Loucy (cell line): ENCODE measurements at regions not wholly inside any gene's neighbourhood (a gene's known extent, or its start where the extent isn't known, plus 50 kb on each side); places are given as distances from the start of the nearest gene placed in this dataset.

Experiments
- EZH2phosphoT487 ChIP-seq: fragments of 200-600 bp; IDR thresholded peaks from 2 replicates; pipeline ENCODE4 v1.6.1; 2018; ENCODE audit warnings: antibody characterized with exemption, mild to moderate bottlenecking, moderate library complexity, borderline replicate concordance
- TF ChIP-seq, protein P1 (sequence below): fragments of 200-600 bp; sonication (generic); conservative IDR thresholded peaks from 2 replicates; pipeline ENCODE4 v1.5.1; 2014; ENCODE audit warnings: mild to moderate bottlenecking, antibody characterized with exemption, low read length

DNA sequence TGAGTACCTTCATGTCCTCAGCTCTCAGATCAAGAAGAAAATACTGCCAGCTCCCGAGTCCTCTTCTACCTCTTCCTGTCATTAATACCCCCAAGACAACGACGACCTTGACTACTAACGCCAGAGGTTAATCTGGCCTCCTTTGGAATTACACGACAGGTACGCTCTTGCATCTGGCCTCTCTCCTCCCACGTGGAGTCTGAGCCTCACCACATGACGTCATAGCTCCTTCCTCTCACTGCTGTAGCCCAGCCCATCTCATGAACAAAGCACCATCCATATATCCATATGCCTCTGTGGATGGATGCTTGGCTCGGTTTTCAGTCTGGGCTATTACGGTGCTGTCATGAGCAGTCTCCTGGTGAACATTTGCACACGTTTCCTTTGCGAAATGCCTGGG lies 110.2 kb upstream of the TNRC6C start:
- TF ChIP-seq, protein P1, sequence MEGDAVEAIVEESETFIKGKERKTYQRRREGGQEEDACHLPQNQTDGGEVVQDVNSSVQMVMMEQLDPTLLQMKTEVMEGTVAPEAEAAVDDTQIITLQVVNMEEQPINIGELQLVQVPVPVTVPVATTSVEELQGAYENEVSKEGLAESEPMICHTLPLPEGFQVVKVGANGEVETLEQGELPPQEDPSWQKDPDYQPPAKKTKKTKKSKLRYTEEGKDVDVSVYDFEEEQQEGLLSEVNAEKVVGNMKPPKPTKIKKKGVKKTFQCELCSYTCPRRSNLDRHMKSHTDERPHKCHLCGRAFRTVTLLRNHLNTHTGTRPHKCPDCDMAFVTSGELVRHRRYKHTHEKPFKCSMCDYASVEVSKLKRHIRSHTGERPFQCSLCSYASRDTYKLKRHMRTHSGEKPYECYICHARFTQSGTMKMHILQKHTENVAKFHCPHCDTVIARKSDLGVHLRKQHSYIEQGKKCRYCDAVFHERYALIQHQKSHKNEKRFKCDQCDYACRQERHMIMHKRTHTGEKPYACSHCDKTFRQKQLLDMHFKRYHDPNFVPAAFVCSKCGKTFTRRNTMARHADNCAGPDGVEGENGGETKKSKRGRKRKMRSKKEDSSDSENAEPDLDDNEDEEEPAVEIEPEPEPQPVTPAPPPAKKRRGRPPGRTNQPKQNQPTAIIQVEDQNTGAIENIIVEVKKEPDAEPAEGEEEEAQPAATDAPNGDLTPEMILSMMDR: no peak
- TF ChIP-seq EZH2phosphoT487: no peak
